ENCODE measurements at regions not wholly inside any gene's neighbourhood (a gene's known extent, or its start where the extent isn't known, plus 50 kb on each side); places are given as distances from the start of the nearest gene placed in this dataset.

GRCh38 chr10:105585753-105586152, 944.7 kb downstream of the SORCS3 start:
- TF ChIP-seq POLR2A (IDR thresholded peaks at IDR 0.05; ENCODE audit: low read depth, low read length) (no peak), POLR2AphosphoS5 (IDR thresholded peaks at IDR 0.05; ENCODE audit: low read depth, low read length) (no peak), TAF1 (IDR thresholded peaks at IDR 0.05; ENCODE audit: borderline replicate concordance, low read depth, low read length) (no peak)

All from GM12892 (cell line).